Testis (tissue), 2 donors: ENCODE measurements at regions not wholly inside any gene's neighbourhood (a gene's known extent, or its start where the extent isn't known, plus 50 kb on each side); places are given as distances from the start of the nearest gene placed in this dataset.

Experiments
- DNase-seq: peaks from one replicate; pipeline ENCODE4 v3.0.0-alpha.2; 2019
- H3K27ac ChIP-seq, 2 donors: fragments of 200-600 bp; sonication (generic); one replicate each; pipeline ENCODE4 v1.5.1; 2019
- H3K27me3 ChIP-seq: fragments of 200-600 bp; sonication (generic); one replicate; pipeline ENCODE4 v1.5.1; 2019
- H3K36me3 ChIP-seq: fragments of 200-600 bp; sonication (generic); one replicate; pipeline ENCODE4 v1.5.1; 2017; ENCODE audit warnings: low read depth; ENCODE audit errors: missing control alignments
- H3K4me1 ChIP-seq: fragments of 200-600 bp; sonication (generic); one replicate; pipeline ENCODE4 v1.5.1; 2019
- H3K4me3 ChIP-seq, 2 donors: fragments of 200-600 bp; sonication (generic); one replicate each; pipeline ENCODE4 v1.5.1; 2017 to 2019
- H3K9me3 ChIP-seq: fragments of 200-600 bp; sonication (generic); one replicate; pipeline ENCODE4 v1.5.1; 2017
- POLR2A ChIP-seq: fragments of 450-650 bp; IDR thresholded peaks from one replicate; pipeline ENCODE4 v1.6.1; 2017; ENCODE audit warnings: antibody characterized with exemption, mild to moderate bottlenecking, moderate library complexity
- WGBS, 2 donors: methylation state at CpG; one replicate each; pipeline ENCODE4 v1.1.5; 2018; 5-methylcytosine and 5-hydroxymethylcytosine counted together
- intact Hi-C: fragments of 100-400 bp; cut with DNase I; formaldehyde crosslinking; loops from one replicate; pipeline ENCODE4 v1.15.1; 2023; ENCODE audit warnings: low total_unique reads
- TF ChIP-seq, protein P1 (sequence below), 3 experiments: fragments of 450-650 bp in 2 of 3; fragments of 200-600 bp in 1 of 3; sonication (generic) in 1 of 3; IDR thresholded peaks; one replicate each; pipeline ENCODE4 v1.5.1; 2016 to 2019; ENCODE audit warnings: antibody characterized with exemption in 3 of 3, mild to moderate bottlenecking in 2 of 3, moderate library complexity in 1 of 3

DNA sequence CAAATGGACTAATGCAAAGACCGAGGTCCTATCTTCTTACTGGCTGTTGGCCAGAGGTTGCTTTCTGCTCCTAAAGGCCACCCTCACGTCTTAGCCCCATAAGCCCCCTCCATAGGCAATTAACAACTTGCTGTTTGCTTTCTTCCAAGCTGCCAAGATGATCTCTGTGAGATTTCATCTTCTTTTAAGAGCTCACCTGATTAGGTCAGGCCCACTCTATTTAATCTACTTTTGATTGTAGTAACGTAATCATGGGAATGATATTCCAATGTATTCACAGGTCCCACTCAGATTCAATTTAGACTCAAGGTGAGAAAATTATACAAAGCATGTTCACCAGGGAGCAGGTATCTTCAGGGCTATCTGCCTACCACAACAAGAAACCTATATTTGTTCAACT, 84.4 kb upstream of the RAD23B start:
- TF ChIP-seq, protein P1, sequence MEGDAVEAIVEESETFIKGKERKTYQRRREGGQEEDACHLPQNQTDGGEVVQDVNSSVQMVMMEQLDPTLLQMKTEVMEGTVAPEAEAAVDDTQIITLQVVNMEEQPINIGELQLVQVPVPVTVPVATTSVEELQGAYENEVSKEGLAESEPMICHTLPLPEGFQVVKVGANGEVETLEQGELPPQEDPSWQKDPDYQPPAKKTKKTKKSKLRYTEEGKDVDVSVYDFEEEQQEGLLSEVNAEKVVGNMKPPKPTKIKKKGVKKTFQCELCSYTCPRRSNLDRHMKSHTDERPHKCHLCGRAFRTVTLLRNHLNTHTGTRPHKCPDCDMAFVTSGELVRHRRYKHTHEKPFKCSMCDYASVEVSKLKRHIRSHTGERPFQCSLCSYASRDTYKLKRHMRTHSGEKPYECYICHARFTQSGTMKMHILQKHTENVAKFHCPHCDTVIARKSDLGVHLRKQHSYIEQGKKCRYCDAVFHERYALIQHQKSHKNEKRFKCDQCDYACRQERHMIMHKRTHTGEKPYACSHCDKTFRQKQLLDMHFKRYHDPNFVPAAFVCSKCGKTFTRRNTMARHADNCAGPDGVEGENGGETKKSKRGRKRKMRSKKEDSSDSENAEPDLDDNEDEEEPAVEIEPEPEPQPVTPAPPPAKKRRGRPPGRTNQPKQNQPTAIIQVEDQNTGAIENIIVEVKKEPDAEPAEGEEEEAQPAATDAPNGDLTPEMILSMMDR (IDR thresholded peaks at IDR 0.05) = no peak
- no peak for TF ChIP-seq POLR2A
- Histone ChIP-seq H3K4me1 (no peaks in the 10 kb centered on the region), H3K36me3 (no peaks in the 10 kb centered on the region), H3K4me3 (no peak overlapping the region), H3K27me3 (no peaks in the 10 kb centered on the region), H3K27ac (no peak overlapping the region), H3K9me3 (no peaks in the 10 kb centered on the region)
- 91 to 94% methylated on average over 3 of the region's 3 CpGs for WGBS, 2 donors
- DNase-seq = no peak
- intact Hi-C loops = no loop called here

DNA sequence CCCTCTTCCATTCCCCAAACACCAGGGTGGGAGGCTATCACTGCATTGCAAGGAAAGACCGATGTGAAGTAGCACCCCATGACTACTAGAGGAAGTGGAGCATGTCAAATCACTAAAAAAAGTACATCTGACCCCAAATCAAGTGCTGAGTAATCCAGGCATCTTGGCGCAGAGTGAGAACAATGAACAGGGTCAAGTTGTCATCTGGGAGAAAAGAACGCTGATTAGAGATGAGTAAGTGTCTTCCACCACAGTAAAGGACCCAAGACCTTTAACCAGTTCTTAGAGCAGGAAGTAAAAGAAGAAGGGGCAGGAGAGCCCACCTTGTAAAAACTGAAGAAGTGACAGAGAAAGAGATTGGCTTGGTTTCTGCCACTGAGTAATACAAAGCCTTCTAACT, 75.0 kb upstream of the RAD23B start:
- H3K27ac ChIP-seq = no peak overlapping the region
- H3K27me3 ChIP-seq = no peaks in the 10 kb centered on the region
- no peak for DNase-seq
- TF ChIP-seq, protein P1 (IDR thresholded peaks at IDR 0.05) = no peak
- no peak for TF ChIP-seq POLR2A
- intact Hi-C loops = no loop called here
- no peaks in the 10 kb centered on the region for H3K9me3 ChIP-seq
- no peaks in the 10 kb centered on the region for H3K36me3 ChIP-seq
- no peak overlapping the region for H3K4me3 ChIP-seq
- WGBS, 2 donors = 73 to 78% methylated on average over 3 of the region's 3 CpGs
- no peaks in the 10 kb centered on the region for H3K4me1 ChIP-seq

DNA sequence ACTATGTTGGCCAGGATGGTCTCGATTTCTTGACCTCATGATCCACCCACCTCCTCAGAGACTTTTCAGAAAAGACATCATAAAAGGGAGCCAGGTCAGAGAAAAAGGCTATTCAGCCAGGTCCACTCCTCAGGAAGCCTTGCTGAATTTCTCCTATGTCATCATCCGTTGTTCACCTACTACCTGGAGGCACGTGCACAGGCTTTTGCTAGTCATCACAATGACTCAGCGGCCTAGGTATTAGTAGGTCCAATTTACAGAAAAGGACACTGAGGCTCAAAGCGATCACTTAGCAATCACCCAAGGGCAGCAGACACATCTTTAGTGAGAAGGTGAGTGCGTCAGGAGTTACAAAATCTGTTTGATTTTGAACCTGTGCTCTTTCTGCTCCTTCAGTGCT, 72.3 kb upstream of the RAD23B start:
- Histone ChIP-seq H3K4me3 (no peak overlapping the region), H3K4me1 (no peaks in the 10 kb centered on the region), H3K36me3 (no peaks in the 10 kb centered on the region), H3K27me3 (no peaks in the 10 kb centered on the region), H3K9me3 (no peaks in the 10 kb centered on the region), H3K27ac (no peak overlapping the region)
- DNase-seq = no peak
- no peak for TF ChIP-seq POLR2A
- TF ChIP-seq, protein P1 (IDR thresholded peaks at IDR 0.05) = no peak
- intact Hi-C loops = no loop called here
- 91 to 95% methylated on average over 6 of the region's 6 CpGs for WGBS, 2 donors

DNA sequence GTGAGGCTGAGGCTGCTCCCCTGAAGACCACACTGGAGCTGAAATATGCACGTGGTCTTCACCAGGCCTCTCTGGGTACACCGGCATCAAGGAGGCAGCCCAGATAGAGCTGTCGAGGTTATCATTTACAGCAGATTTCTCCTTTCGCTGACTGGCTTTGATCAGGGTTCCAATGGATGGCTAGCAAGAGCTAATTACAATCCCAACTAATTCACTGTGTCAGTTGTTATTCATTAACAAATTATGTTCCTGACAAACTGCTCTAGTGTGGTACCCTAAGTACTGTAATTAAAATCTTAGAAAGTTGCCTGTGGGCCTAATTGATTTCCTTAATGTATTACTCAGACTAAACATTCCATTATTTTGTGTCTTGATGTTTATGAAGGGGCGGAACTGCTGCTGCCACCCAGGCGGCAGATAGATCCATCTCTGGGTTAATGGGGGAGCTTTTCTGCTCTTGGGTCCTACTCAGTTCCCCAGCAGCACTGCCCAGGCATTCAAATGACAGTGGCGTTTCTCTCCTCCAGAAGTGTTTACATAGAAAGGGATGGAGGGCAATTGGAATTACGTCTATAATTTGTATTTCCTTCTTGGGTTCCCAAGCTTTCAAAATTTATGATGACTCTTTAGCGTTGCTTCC, 71.7 kb upstream of the RAD23B start:
- WGBS, 2 donors = 74 to 78% methylated on average over 8 to 9 of the region's 9 CpGs
- intact Hi-C loops = no loop called here
- no peaks in the 10 kb centered on the region for H3K36me3 ChIP-seq

More for the DNA sequence above, 71.7 kb upstream of the RAD23B start:
- no peaks in the 10 kb centered on the region for H3K4me1 ChIP-seq
- no peaks in the 10 kb centered on the region for H3K27me3 ChIP-seq
- no peaks in the 10 kb centered on the region for H3K9me3 ChIP-seq
- TF ChIP-seq, protein P1 (IDR thresholded peaks at IDR 0.05) = no peak
- TF ChIP-seq POLR2A = no peak
- H3K4me3 ChIP-seq = no peak overlapping the region
- DNase-seq = no peak
- H3K27ac ChIP-seq = no peak overlapping the region
